ENCODE measurements at regions not wholly inside any gene's neighbourhood (a gene's known extent, or its start where the extent isn't known, plus 50 kb on each side); places are given as distances from the start of the nearest gene placed in this dataset.
"Not testable (repeated sequence)": the region's sequence is repeated elsewhere in the genome, so short reads cannot be mapped to it uniquely, and the experiment has no call there.

- no peak for ATAC-seq
- TF ChIP-seq OSR1 (CRISPR knock-in tag; IDR thresholded peaks at IDR 0.05) (no peak), TOX (CRISPR knock-in tag; IDR thresholded peaks at IDR 0.05; ENCODE audit: borderline replicate concordance) (no peak), RARB (CRISPR knock-in tag; IDR thresholded peaks at IDR 0.05) (no peak), ZNF565 (CRISPR knock-in tag; conservative IDR thresholded peaks at IDR 0.05; ENCODE audit: low read depth) (no peak), SNAI2 (CRISPR knock-in tag; IDR thresholded peaks at IDR 0.05) (no peak), PATZ1 (CRISPR knock-in tag; IDR thresholded peaks at IDR 0.05; ENCODE audit: borderline replicate concordance) (no peak), ISL1 (CRISPR knock-in tag; IDR thresholded peaks at IDR 0.05) (no peak), ARNTL (CRISPR knock-in tag; IDR thresholded peaks at IDR 0.05; ENCODE audit: borderline replicate concordance, low read depth) (no peak), BACH2 (CRISPR knock-in tag; IDR thresholded peaks at IDR 0.05; ENCODE audit: borderline replicate concordance) (no peak), CREB5 (CRISPR knock-in tag; IDR thresholded peaks at IDR 0.05; ENCODE audit: low read depth) (no peak), TSHZ2 (CRISPR knock-in tag; IDR thresholded peaks at IDR 0.05) (no peak), TCF4 (CRISPR knock-in tag; IDR thresholded peaks at IDR 0.05; ENCODE audit: borderline replicate concordance) (no peak), ZFP30 (CRISPR knock-in tag; IDR thresholded peaks at IDR 0.05) (no peak), CSDC2 (CRISPR knock-in tag; IDR thresholded peaks at IDR 0.05) (no peak)
Measured at GRCh38 chr2:95702471-95702870, 110.7 kb downstream of the TRIM43 start.

GRCh38 chr2:95707161-95707560 is 115.4 kb downstream of the TRIM43 start:
- not testable (repeated sequence) for ATAC-seq

- ATAC-seq = no peak
- TF ChIP-seq TSHZ2 (CRISPR knock-in tag; IDR thresholded peaks at IDR 0.05) = no peak
- no peak for TF ChIP-seq ESRRG (CRISPR knock-in tag; IDR thresholded peaks at IDR 0.05)
- TF ChIP-seq ZNF8 (CRISPR knock-in tag; IDR thresholded peaks at IDR 0.05) = no peak
- no peak for TF ChIP-seq ZC3H10 (CRISPR knock-in tag; IDR thresholded peaks at IDR 0.05)
- no peak for TF ChIP-seq ZFP30 (CRISPR knock-in tag; IDR thresholded peaks at IDR 0.05)
- TF ChIP-seq TCF4 (CRISPR knock-in tag; IDR thresholded peaks at IDR 0.05; ENCODE audit: borderline replicate concordance) = no peak
- TF ChIP-seq PATZ1 (CRISPR knock-in tag; IDR thresholded peaks at IDR 0.05; ENCODE audit: borderline replicate concordance) = no peak
- TF ChIP-seq ZFP3 (CRISPR knock-in tag; IDR thresholded peaks at IDR 0.05) = no peak
- no peak for TF ChIP-seq POU6F1 (CRISPR knock-in tag; IDR thresholded peaks at IDR 0.05; ENCODE audit: borderline replicate concordance, low read depth)
- no peak for TF ChIP-seq CREB5 (CRISPR knock-in tag; IDR thresholded peaks at IDR 0.05; ENCODE audit: low read depth)
- TF ChIP-seq RARB (CRISPR knock-in tag; IDR thresholded peaks at IDR 0.05) = no peak
- no peak for TF ChIP-seq ARNTL (CRISPR knock-in tag; IDR thresholded peaks at IDR 0.05; ENCODE audit: borderline replicate concordance, low read depth)
- TF ChIP-seq GLIS3 (CRISPR knock-in tag; IDR thresholded peaks at IDR 0.05) = no peak
- TF ChIP-seq TOX (CRISPR knock-in tag; IDR thresholded peaks at IDR 0.05; ENCODE audit: borderline replicate concordance) = no peak
- no peak for TF ChIP-seq ZNF70 (CRISPR knock-in tag; IDR thresholded peaks at IDR 0.05)
- TF ChIP-seq CSDC2 (CRISPR knock-in tag; IDR thresholded peaks at IDR 0.05) = no peak
- TF ChIP-seq ISL1 (CRISPR knock-in tag; IDR thresholded peaks at IDR 0.05) = no peak
Measured at GRCh38 chr2:95707837-95708236, 116.0 kb downstream of the TRIM43 start.
